H1 (cell line): ENCODE measurements at regions not wholly inside any gene's neighbourhood (a gene's known extent, or its start where the extent isn't known, plus 50 kb on each side); places are given as distances from the start of the nearest gene placed in this dataset.
A peak's percentile ranks its signal among the peaks of the same experiment; 100 is the strongest.

ENCODE experiments used
- CTCF ChIA-PET: fragments of 300-600 bp; sonication (Branson Sonifier 250); formaldehyde crosslinking; loops from one replicate; lab custom pipeline; 2021; ENCODE audit not compliant: partially characterized antibody; lab: Charles Lee
- POLR2A ChIA-PET: fragments of 300-600 bp; sonication (Branson Sonifier 250); formaldehyde crosslinking; loops from one replicate; lab custom pipeline; 2021; ENCODE audit warnings: inconsistent platforms; ENCODE audit not compliant: partially characterized antibody; lab: Charles Lee
- DNase-seq, 2 experiments: peaks; one replicate each; pipeline versions ENCODE4 v3.0.0 to v3.0.0-alpha.2; 2010 to 2022; ENCODE audit warnings: low spot score in 2 of 2, low read depth in 1 of 2, mixed read lengths in 1 of 2
- FAIRE-seq: peaks from 2 replicates; lab custom pipeline; 2011; peaks lifted over from hg19 to GRCh38; lab: Jason Lieb, UNC
- H2AFZ ChIP-seq: 2 replicates; pipeline ENCODE4 v1.8.1; 2012; ENCODE audit warnings: low read length, inconsistent platforms
- H2AK5ac ChIP-seq: 2 replicates; pipeline ENCODE4 v1.6.1; 2013; ENCODE audit warnings: low read depth, low read length
- H2BK120ac ChIP-seq: replicated peaks from 2 replicates; pipeline ENCODE3; 2013; ENCODE audit warnings: low read depth, low read length, inconsistent platforms
- H2BK12ac ChIP-seq: 2 replicates; pipeline ENCODE4 v1.6.1; 2013; ENCODE audit warnings: low read depth, low read length
- H2BK15ac ChIP-seq: 2 replicates; pipeline ENCODE4 v1.6.1; 2013; ENCODE audit warnings: low read length
- H2BK20ac ChIP-seq: 2 replicates; pipeline ENCODE4 v1.6.1; 2013; ENCODE audit warnings: low read length
- H2BK5ac ChIP-seq: 2 replicates; pipeline ENCODE4 v1.6.1; 2013; ENCODE audit warnings: low read depth, low read length
- H3K14ac ChIP-seq: 2 replicates; pipeline ENCODE4 v1.6.1; 2013; ENCODE audit warnings: inconsistent platforms; ENCODE audit not compliant: insufficient read length
- H3K18ac ChIP-seq: 2 replicates; pipeline ENCODE4 v1.6.1; 2013; ENCODE audit warnings: low read length; ENCODE audit errors: extremely low read depth
- H3K23ac ChIP-seq: 2 replicates; pipeline ENCODE4 v1.6.1; 2013; ENCODE audit warnings: inconsistent platforms; ENCODE audit not compliant: insufficient read length
- H3K23me2 ChIP-seq: 2 replicates; pipeline ENCODE4 v1.6.1; 2013; ENCODE audit warnings: low read depth, low read length
- H3K27ac ChIP-seq: 2 replicates; pipeline ENCODE4 v1.6.1; 2011; ENCODE audit warnings: low read depth, low read length, inconsistent platforms
- H3K27me3 ChIP-seq, 4 experiments: replicated peaks in 1 of 4; 1 replicate in 1 of 4; 2 replicates in 3 of 4; pipeline versions ENCODE4 v1.6.1 to v1.8.1; 2011 to 2013; ENCODE audit warnings: low read length in 3 of 4, mild to moderate bottlenecking in 3 of 4, inconsistent platforms in 2 of 4, mixed read lengths in 2 of 4, moderate library complexity in 1 of 4; ENCODE audit not compliant: control insufficient read depth in 3 of 4, insufficient read depth in 3 of 4; ENCODE audit errors: extremely low read depth in 1 of 4
- H3K36me3 ChIP-seq, 4 experiments: 2 replicates each; pipeline versions ENCODE4 v1.6.1 to v1.8.1; 2011 to 2013; ENCODE audit warnings: mild to moderate bottlenecking in 4 of 4, low read length in 3 of 4, moderate library complexity in 2 of 4, control low read depth in 1 of 4, inconsistent platforms in 1 of 4; ENCODE audit not compliant: insufficient read depth in 4 of 4, control insufficient read depth in 2 of 4
- H3K4ac ChIP-seq: replicated peaks from 2 replicates; pipeline ENCODE3; 2013; ENCODE audit warnings: low read length, low read depth, mixed read lengths, inconsistent platforms; ENCODE audit not compliant: insufficient read length
- H3K4me1 ChIP-seq, 4 experiments: replicated peaks in 1 of 4; 1 replicate in 1 of 4; 2 replicates in 3 of 4; pipeline versions ENCODE4 v1.6.1 to v1.8.1; 2011 to 2013; ENCODE audit warnings: low read length in 3 of 4, inconsistent platforms in 2 of 4, mixed read lengths in 1 of 4; ENCODE audit not compliant: insufficient read depth in 4 of 4, control insufficient read depth in 3 of 4
- H3K4me2 ChIP-seq, 2 experiments: 2 replicates each; pipeline versions ENCODE4 v1.6.1 to v1.8.1; 2011 to 2013; ENCODE audit warnings: low read depth in 2 of 2, low read length in 2 of 2, control low read depth in 1 of 2, inconsistent platforms in 1 of 2, mild to moderate bottlenecking in 1 of 2; ENCODE audit not compliant: insufficient read depth in 1 of 2
- H3K4me3 ChIP-seq, 4 experiments: fragments of 200-600, 300-600 bp in 1 of 4; sonication (generic), shearing (Covaris generic), sonication (Bioruptor Twin) in 1 of 4; 2 replicates each; pipeline versions ENCODE4 v1.5.1 to v1.8.1; 2011 to 2016; ENCODE audit warnings: low read length in 4 of 4, low read depth in 3 of 4, control low read depth in 2 of 4, inconsistent platforms in 2 of 4, mild to moderate bottlenecking in 2 of 4, mixed read lengths in 1 of 4, moderate library complexity in 1 of 4; ENCODE audit not compliant: insufficient read depth in 2 of 4; ENCODE audit errors: extremely low read depth in 1 of 4
- H3K56ac ChIP-seq: replicated peaks from 2 replicates; pipeline ENCODE3; 2013; ENCODE audit warnings: low read depth, mild to moderate bottlenecking, mixed read lengths, low read length, inconsistent platforms; ENCODE audit not compliant: insufficient read length
- H3K79me1 ChIP-seq: 2 replicates; pipeline ENCODE4 v1.6.1; 2013; ENCODE audit warnings: low read depth, low read length, control low read depth
- H3K79me2 ChIP-seq, 2 experiments: 2 replicates each; pipeline versions ENCODE4 v1.6.1 to v1.8.1; 2012 to 2013; ENCODE audit warnings: low read length in 2 of 2, mild to moderate bottlenecking in 2 of 2, inconsistent platforms in 1 of 2; ENCODE audit not compliant: insufficient read depth in 2 of 2, control insufficient read depth in 1 of 2
- H3K9ac ChIP-seq, 4 experiments: replicated peaks in 1 of 4; 1 replicate in 1 of 4; 2 replicates in 3 of 4; pipeline versions ENCODE4 v1.6.1 to v1.8.1; 2011 to 2013; ENCODE audit warnings: low read depth in 3 of 4, low read length in 3 of 4, control low read depth in 2 of 4, mild to moderate bottlenecking in 2 of 4, moderate library complexity in 2 of 4, inconsistent platforms in 1 of 4; ENCODE audit errors: extremely low read depth in 1 of 4
- H3K9me3 ChIP-seq, 2 experiments: 2 replicates each; pipeline versions ENCODE4 v1.6.1 to v1.8.1; 2012 to 2013; ENCODE audit warnings: mild to moderate bottlenecking in 2 of 2, moderate library complexity in 2 of 2, control low read depth in 1 of 2, inconsistent platforms in 1 of 2, low read depth in 1 of 2, low read length in 1 of 2, mixed read lengths in 1 of 2; ENCODE audit not compliant: insufficient read depth in 2 of 2
- H4K20me1 ChIP-seq, 2 experiments: replicated peaks in 1 of 2; 2 replicates each; pipeline versions ENCODE3 to v1.8.1; 2011 to 2013; ENCODE audit warnings: inconsistent platforms in 2 of 2, low read length in 2 of 2, mild to moderate bottlenecking in 1 of 2; ENCODE audit not compliant: insufficient read depth in 2 of 2, control insufficient read depth in 1 of 2
- H4K5ac ChIP-seq: 2 replicates; pipeline ENCODE4 v1.6.1; 2013; ENCODE audit warnings: low read length, low read depth, mixed read lengths, inconsistent platforms; ENCODE audit not compliant: insufficient read length
- H4K8ac ChIP-seq: 2 replicates; pipeline ENCODE4 v1.8.0; 2013; ENCODE audit warnings: mild to moderate bottlenecking, moderate library complexity, low read length, inconsistent platforms; ENCODE audit not compliant: insufficient read depth; ENCODE audit errors: extremely low read depth
- H4K91ac ChIP-seq: replicated peaks from 2 replicates; pipeline ENCODE3; 2013; ENCODE audit warnings: low read length, mixed read lengths, inconsistent platforms; ENCODE audit not compliant: insufficient read length
- JUND ChIP-seq: IDR thresholded peaks from 2 replicates; pipeline ENCODE4 v1.6.1; 2011; ENCODE audit warnings: mild to moderate bottlenecking, improper control_type of control experiment, low read length
- POLR2AphosphoS5 ChIP-seq: IDR thresholded peaks from 2 replicates; pipeline ENCODE4 v1.6.1; 2011; ENCODE audit warnings: low read depth, low read length
- TAF1 ChIP-seq: IDR thresholded peaks from 2 replicates; pipeline ENCODE4 v1.6.1; 2011; ENCODE audit warnings: mild to moderate bottlenecking, low read depth, low read length
- WGBS, 2 experiments: shearing (Covaris generic) in 1 of 2; methylation state at CpG; one replicate each; pipeline versions ENCODE4 v1.1.6 to v1.1.7; 2013 to 2015; ENCODE audit warnings: low lambda C conversion rate in 2 of 2, mixed read lengths in 2 of 2, inconsistent platforms in 1 of 2, low coverage in 1 of 2, missing lambda C conversion rate in 1 of 2; ENCODE audit not compliant: insufficient replicate concordance in 2 of 2, insufficient coverage in 1 of 2, insufficient read length in 1 of 2; ENCODE audit errors: extremely low coverage in 1 of 2, missing lambda C conversion rate in 1 of 2; 5-methylcytosine and 5-hydroxymethylcytosine counted together

- Histone ChIP-seq H3K56ac (no peak overlapping the region), H3K4ac (no peak overlapping the region), H2BK15ac (0 out of 2 replicates have a peak overlapping the region, but pooled peaks have one; percentile 53), H3K4me1 (peaks cover 5 to 15% (median 8%) of the 10 kb centered on the region in 4 experiments), H2BK20ac (0 out of 2 replicates have a peak overlapping the region, but pooled peaks have one; percentile 51), H3K23me2 (peaks cover 12% of the 10 kb centered on the region; the same call in 1 of the 2 replicates), H4K5ac (no peak overlapping the region), H3K23ac (no peak overlapping the region), H3K14ac (no peak overlapping the region), H4K20me1 (peaks cover 0 to 6% of the 10 kb centered on the region in 2 experiments), H3K79me2 (no peaks in the 10 kb centered on the region), H2BK5ac (no peak overlapping the region), H3K79me1 (no peaks in the 10 kb centered on the region), H3K27me3 (peaks cover 0 to 8% (median under 1%) of the 10 kb centered on the region in 4 experiments; a peak in 4 of 7 replicates), H3K9ac (no peak overlapping the region), H2AK5ac (0 out of 2 replicates have a peak overlapping the region, but pooled peaks have one; percentile 17), H4K91ac (no peak overlapping the region), H2AFZ (no peak overlapping the region), H3K36me3 (no peaks in the 10 kb centered on the region), H2BK12ac (peak overlapping the region; percentile 93; the same call in 1 of the 2 replicates), H3K4me3 (no peak overlapping the region), H2BK120ac (no peak overlapping the region), H3K18ac (no peak overlapping the region), H3K27ac (no peak overlapping the region), H3K4me2 (0 out of 4 replicates have a peak overlapping the region, but pooled peaks of 1 of the 2 experiments have one; percentile 22), H3K9me3 (no peaks in the 10 kb centered on the region), H4K8ac (no peak overlapping the region)
- 89% methylated on average over 2 of the region's 2 CpGs; no CpG with 5 or more reads in 1 of the 2 experiments for WGBS, 2 experiments
- CTCF ChIA-PET, result interaction anchor here (0.7 to 19.6 kb wide), 18 partner anchors 7 to 1987 kb away, joined by 3 to 239 read pairs (median 6); no protein-coding TSS in a partner anchor
- no peak for DNase-seq
- POLR2A ChIA-PET, result interaction anchor here (0.9 to 2.6 kb wide), 2 partner anchors 12 to 15 kb away, joined by 3 to 18 read pairs; no protein-coding TSS in a partner anchor
- FAIRE-seq, result no peak
- TF ChIP-seq JUND (no peak), POLR2AphosphoS5 (no peak), TAF1 (no peak)
Measured at GRCh38 chr6:41455410-41455809, 90.8 kb upstream of the FOXP4 start.
